ENCODE measurements at regions not wholly inside any gene's neighbourhood (a gene's known extent, or its start where the extent isn't known, plus 50 kb on each side); places are given as distances from the start of the nearest gene placed in this dataset.

DNA sequence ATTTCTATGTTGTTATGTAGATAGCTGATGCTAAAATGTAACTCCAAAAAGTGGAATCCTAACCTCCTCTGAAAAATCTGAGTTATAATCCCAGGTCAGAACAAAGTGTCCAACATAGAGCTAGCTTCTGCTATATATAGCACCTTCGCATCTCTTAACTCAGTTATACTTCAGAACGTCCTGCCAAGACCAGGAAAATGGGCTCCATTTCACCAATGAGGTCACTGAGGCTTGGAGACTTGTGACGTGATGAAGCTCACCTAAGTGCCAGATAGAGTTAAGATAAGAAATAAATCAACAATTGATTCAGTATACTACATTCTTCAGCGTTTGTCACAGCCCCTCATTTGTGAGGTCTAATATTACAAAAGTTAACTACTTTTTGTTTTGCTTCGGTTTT is 88.8 kb downstream of the KCTD12 start:
- CTCF ChIA-PET = interaction anchor here (1.3 to 1.4 kb wide), 2 partner anchors 187 to 1101 kb away, joined by 3 read pairs; no protein-coding TSS in a partner anchor
- POLR2A ChIA-PET = no interaction called here
- DNase-seq (ENCODE audit: extremely low spot score) = no peak
- TF ChIP-seq CTCF (IDR thresholded peaks at IDR 0.05; ENCODE audit: control extremely low read depth, extremely low read depth, low read depth, missing control alignments) = no peak

DNA sequence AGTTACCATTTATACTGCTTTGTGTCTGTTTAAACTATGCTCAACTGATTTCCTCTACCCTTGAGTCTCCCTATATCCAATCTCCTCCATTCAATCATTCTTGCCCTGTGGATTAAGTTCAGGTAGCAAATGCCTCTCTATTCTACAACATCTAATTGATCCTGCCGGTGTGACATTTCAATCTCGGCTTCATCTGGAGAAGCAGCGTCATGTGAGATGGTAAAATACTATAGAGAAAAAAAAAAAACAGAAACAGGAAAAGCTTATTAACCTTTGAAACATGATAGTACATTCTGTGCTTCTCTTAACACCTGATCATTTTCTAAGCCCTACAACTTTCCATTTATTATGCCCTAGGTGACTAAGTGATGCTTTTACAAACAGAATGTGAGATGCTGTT is 89.4 kb downstream of the KCTD12 start:
- CTCF ChIA-PET = interaction anchor here (1.1 to 1.5 kb wide), 4 partner anchors 21 to 1101 kb away, joined by 3 to 4 read pairs (median 3); no protein-coding TSS in a partner anchor
- POLR2A ChIA-PET = no interaction called here
- DNase-seq (ENCODE audit: extremely low spot score) = no peak
- TF ChIP-seq CTCF (IDR thresholded peaks at IDR 0.05; ENCODE audit: control extremely low read depth, extremely low read depth, low read depth, missing control alignments) = no peak

DNA sequence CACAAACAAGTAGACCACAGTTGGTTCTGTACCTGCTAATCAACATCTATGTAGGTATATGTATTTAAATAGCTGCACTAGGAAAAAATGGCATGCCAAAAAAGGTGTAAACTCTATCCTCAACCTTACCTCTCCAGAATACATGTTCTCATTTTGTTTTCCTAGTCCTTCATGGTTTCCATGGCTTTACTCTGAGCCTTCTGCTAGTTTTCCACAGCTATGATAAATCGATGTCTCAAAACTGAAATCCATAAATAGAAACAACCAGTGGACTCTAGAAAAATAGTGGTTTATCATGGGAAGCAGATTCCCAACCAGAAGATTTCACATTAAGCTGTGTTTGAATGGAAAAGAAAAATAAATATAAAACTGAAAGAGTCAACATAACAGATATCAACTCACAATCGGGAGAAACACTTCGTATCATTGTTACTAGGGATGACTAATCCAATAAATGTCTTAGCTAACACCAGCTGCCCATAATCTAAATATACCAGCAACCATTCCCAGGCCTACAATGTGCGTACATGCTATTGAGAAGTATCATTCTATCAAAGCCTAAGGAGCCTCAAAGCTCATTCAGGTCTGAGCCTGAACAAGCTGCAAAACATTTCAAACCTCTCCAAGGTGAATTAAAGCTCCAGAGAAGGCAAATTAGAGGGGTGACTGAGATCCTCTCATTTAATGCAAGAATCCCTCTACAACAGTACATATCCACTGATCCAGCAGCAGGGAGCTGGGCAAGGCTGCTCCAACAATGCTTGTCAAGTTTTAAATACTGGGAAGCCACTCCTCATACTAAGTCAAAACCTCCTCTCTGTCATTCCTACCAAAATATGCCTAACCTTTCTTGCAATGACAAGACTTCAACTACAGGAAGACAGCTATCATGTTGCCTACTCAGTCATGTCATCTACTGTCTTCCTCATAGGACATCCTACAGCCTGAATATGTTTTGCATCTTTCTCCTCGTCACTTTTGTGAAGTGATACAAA is 90.2 kb downstream of the KCTD12 start:
- DNase-seq (ENCODE audit: extremely low spot score) = no peak
- CTCF ChIA-PET = interaction anchor here (1.1 to 1.5 kb wide), 3 partner anchors 21 to 189 kb away, joined by 3 to 4 read pairs (median 3); no protein-coding TSS in a partner anchor

DNA sequence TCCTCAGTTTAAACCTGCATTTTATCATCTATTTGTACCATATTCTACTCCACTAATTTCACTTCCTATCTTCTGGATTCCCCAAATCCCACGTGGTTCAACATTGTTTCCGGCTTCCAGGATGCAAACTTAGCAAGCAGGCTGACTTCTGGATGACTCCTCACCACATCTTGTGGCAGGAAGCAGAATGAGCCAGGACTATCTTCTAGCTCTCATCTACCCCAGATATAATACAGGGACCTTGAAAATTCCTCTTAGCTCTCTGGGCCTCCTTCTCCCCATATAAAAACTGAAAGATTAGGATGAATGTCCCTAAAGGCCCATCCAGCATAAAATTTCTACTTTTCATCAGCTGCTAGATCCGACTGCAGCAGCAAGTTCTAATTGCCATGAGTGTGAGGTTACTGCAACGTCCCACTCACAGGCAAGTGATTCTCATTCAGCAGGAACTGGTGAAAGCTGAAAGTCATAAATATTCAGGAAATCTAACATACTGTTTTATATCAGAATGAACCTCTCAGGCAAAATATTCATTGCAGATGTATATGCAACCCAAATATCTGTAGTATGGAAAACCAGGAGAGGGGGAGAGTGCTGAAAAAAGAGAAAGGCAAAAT is 93.4 kb downstream of the KCTD12 start:
- TF ChIP-seq CTCF (IDR thresholded peaks at IDR 0.05; ENCODE audit: control extremely low read depth, extremely low read depth, low read depth, missing control alignments) = no peak
- ChIA-PET POLR2A (no interaction called here), CTCF (no interaction called here)
- no peak for DNase-seq (ENCODE audit: extremely low spot score)

More for the DNA sequence above, 90.2 kb downstream of the KCTD12 start:
- POLR2A ChIA-PET = no interaction called here
- no peak for TF ChIP-seq CTCF (IDR thresholded peaks at IDR 0.05; ENCODE audit: control extremely low read depth, extremely low read depth, low read depth, missing control alignments)

DNA sequence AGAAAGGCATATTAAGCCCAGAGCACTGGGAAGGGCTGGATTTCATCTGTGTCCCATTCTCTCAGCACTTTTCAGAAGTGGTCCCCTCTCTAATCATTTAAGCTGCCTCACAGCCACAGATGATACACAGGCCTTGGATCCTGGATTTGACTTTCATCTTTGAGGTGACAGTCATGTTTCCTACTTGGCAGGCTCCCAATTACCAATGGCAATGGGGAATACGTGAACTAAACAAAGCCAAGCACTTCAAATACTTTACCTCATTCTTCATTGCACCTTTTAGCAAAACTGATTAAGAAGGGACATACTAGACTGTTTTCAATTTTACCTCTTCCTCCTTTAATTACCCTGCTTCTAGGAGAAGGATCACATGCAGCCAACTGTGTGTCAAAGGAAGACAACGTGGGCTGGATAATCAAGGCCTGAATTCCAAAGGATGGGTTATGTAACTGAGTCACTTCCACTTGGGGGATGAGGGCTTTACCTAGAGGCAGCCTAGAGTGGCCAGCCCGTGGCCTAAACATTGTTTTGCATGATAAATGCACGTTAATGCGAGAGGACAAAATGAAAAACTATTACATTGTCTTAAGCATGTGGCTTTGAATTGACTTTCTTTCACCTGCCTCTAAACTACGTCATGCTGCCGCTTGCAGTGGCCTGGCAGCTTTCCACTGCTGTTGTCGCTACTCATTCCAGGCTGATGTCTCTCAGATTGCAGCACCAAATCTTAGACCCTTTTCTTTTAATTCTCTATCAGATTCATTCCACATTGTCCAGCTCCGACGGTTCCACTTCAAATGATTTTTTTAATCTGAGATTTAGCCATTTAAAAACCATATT is 95.0 kb downstream of the KCTD12 start:
- no peak for DNase-seq (ENCODE audit: extremely low spot score)
- ChIA-PET POLR2A (no interaction called here), CTCF (interaction anchor here (1.3 to 1.5 kb wide), 2 partner anchors 15 to 31 kb away, joined by 3 read pairs; no protein-coding TSS in a partner anchor)
- no peak for TF ChIP-seq CTCF (IDR thresholded peaks at IDR 0.05; ENCODE audit: control extremely low read depth, extremely low read depth, low read depth, missing control alignments)

GRCh38 chr13:76790526-76790925 is 95.7 kb downstream of the KCTD12 start:
- ChIA-PET CTCF (interaction anchor here (1.1 to 1.5 kb wide), 3 partner anchors 10 to 31 kb away, joined by 3 to 4 read pairs (median 3); no protein-coding TSS in a partner anchor), POLR2A (no interaction called here)
- no peak for DNase-seq (ENCODE audit: extremely low spot score)
- no peak for TF ChIP-seq CTCF (IDR thresholded peaks at IDR 0.05; ENCODE audit: control extremely low read depth, extremely low read depth, low read depth, missing control alignments)
